C4-2B (cell line): ENCODE measurements at regions not wholly inside any gene's neighbourhood (a gene's known extent, or its start where the extent isn't known, plus 50 kb on each side); places are given as distances from the start of the nearest gene placed in this dataset.

Experiments
- CTCF ChIP-seq: fragments of 450-650 bp; conservative IDR thresholded peaks from 2 replicates; pipeline ENCODE4 v1.5.1; 2017; ENCODE audit warnings: mild to moderate bottlenecking
- ZFX ChIP-seq: fragments of 450-650 bp; IDR thresholded peaks from 2 replicates; pipeline ENCODE4 v1.6.1; 2017

- TF ChIP-seq CTCF (no peak), ZFX (no peak)
Observed at GRCh38 chr16:49061137-49061714, 220.4 kb downstream of the CBLN1 start.
